ENCODE measurements at regions not wholly inside any gene's neighbourhood (a gene's known extent, or its start where the extent isn't known, plus 50 kb on each side); places are given as distances from the start of the nearest gene placed in this dataset.

DNA sequence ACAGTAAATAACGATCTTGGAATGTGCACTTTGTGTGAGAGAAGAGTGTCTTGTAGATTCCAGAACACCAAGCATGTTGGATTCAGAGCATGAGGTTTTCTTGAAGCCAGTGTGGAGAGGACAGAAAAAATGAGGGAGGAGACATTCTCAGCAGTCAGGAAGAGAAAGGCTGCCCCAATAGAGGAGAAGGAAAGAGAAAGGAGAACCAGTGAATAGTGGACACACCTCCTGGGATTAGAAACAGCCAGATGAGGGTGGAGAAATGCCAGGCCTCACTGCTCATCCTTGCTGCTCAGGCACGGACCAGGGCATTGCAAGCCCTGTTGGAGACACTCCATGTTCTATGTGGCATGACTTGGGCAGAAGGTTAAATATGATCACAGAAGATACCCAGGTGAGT lies 69.0 kb upstream of the KAZN start:
- no peaks in the 10 kb centered on the region for H3K9me3 ChIP-seq (ENCODE audit: control insufficient read depth, low read length)
- H2AFZ ChIP-seq: no peak overlapping the region
- no peak overlapping the region for H3K4me2 ChIP-seq (ENCODE audit: low read length)
- H3K27me3 ChIP-seq (ENCODE audit: control insufficient read depth, insufficient read depth, low read length): no peaks in the 10 kb centered on the region
- H3K4me1 ChIP-seq: no peaks in the 10 kb centered on the region
- H3K27ac ChIP-seq: no peak overlapping the region
- no peak overlapping the region for H3K4me3 ChIP-seq (ENCODE audit: low read depth, low read length)
- TF ChIP-seq, protein P1, sequence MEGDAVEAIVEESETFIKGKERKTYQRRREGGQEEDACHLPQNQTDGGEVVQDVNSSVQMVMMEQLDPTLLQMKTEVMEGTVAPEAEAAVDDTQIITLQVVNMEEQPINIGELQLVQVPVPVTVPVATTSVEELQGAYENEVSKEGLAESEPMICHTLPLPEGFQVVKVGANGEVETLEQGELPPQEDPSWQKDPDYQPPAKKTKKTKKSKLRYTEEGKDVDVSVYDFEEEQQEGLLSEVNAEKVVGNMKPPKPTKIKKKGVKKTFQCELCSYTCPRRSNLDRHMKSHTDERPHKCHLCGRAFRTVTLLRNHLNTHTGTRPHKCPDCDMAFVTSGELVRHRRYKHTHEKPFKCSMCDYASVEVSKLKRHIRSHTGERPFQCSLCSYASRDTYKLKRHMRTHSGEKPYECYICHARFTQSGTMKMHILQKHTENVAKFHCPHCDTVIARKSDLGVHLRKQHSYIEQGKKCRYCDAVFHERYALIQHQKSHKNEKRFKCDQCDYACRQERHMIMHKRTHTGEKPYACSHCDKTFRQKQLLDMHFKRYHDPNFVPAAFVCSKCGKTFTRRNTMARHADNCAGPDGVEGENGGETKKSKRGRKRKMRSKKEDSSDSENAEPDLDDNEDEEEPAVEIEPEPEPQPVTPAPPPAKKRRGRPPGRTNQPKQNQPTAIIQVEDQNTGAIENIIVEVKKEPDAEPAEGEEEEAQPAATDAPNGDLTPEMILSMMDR (IDR thresholded peaks at IDR 0.05): no peak
- no peak overlapping the region for H3K9ac ChIP-seq
- no peaks in the 10 kb centered on the region for H3K79me2 ChIP-seq
- H3K36me3 ChIP-seq (ENCODE audit: control insufficient read depth, insufficient read depth, low read length): no peaks in the 10 kb centered on the region

DNA sequence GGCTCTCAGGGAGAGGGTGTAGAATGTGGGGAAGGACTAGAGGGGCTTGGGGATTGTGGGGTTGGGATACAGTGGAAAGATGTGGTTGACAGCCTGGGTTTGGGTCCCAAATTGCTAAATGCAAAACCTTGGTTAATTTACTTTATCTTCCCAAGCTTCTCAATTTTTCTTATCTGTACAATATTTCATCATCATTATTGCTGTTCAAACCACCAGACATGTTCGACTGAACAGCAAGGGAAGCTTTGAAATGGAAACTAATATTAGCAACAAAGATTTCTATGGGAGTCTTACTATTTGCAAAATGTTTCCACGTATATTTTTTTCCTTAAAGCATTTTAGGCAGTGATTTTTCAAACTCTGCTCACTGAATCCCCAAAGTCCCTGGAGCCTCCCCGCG lies 67.0 kb upstream of the KAZN start:
- no peak overlapping the region for H3K9ac ChIP-seq
- H2AFZ ChIP-seq: no peak overlapping the region
- no peak overlapping the region for H3K27ac ChIP-seq
- H3K4me1 ChIP-seq: no peaks in the 10 kb centered on the region
- no peaks in the 10 kb centered on the region for H3K27me3 ChIP-seq (ENCODE audit: control insufficient read depth, insufficient read depth, low read length)
- H3K36me3 ChIP-seq (ENCODE audit: control insufficient read depth, insufficient read depth, low read length): no peaks in the 10 kb centered on the region
- H3K4me3 ChIP-seq (ENCODE audit: low read depth, low read length): no peak overlapping the region
- H3K9me3 ChIP-seq (ENCODE audit: control insufficient read depth, low read length): no peaks in the 10 kb centered on the region
- no peak overlapping the region for H3K4me2 ChIP-seq (ENCODE audit: low read length)
- TF ChIP-seq, protein P1 (IDR thresholded peaks at IDR 0.05): no peak
- H3K79me2 ChIP-seq: no peaks in the 10 kb centered on the region

DNA sequence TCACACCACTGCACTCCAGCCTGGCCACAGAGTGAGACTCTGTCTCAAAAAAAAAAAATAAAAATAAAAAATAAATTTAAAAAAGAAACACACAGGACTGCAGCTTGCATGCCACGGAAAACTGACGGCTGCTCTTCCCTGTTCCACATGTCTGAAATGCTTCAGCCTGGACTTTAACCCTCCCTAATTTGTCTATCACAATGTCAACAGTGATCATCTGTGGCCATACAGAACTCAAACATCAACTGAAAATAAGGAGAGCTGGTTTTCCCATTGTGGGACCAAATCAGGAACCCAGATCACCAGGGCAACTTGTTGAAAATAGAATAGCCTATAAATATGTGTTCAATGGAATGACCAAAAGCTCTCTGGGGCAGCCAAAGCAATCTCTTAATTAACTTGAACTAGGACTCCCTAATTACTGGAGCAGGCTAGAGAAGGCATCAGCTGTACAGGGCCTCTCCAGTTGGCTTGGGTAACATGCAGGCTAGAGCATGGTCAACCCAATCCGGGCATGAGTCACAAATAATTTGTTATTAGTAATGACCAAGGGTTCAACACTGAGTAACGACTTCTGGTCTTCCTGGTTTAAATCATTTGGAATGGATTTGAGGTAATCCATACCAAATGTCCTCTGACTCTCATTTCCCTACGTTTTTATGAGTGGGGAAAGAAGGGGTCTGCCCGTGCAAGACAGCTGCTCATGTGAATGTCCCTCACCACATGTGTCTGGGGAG lies 62.7 kb upstream of the KAZN start:
- H3K36me3 ChIP-seq (ENCODE audit: control insufficient read depth, insufficient read depth, low read length): no peaks in the 10 kb centered on the region
- no peak overlapping the region for H3K9ac ChIP-seq
- no peak overlapping the region for H3K4me2 ChIP-seq (ENCODE audit: low read length)
- TF ChIP-seq, protein P1 (IDR thresholded peaks at IDR 0.05): no peak
- H3K27me3 ChIP-seq (ENCODE audit: control insufficient read depth, insufficient read depth, low read length): no peaks in the 10 kb centered on the region
- H3K9me3 ChIP-seq (ENCODE audit: control insufficient read depth, low read length): no peaks in the 10 kb centered on the region
- no peak overlapping the region for H2AFZ ChIP-seq
- no peaks in the 10 kb centered on the region for H3K79me2 ChIP-seq
- no peak overlapping the region for H3K27ac ChIP-seq
- no peaks in the 10 kb centered on the region for H3K4me1 ChIP-seq
- H3K4me3 ChIP-seq (ENCODE audit: low read depth, low read length): no peak overlapping the region

DNA sequence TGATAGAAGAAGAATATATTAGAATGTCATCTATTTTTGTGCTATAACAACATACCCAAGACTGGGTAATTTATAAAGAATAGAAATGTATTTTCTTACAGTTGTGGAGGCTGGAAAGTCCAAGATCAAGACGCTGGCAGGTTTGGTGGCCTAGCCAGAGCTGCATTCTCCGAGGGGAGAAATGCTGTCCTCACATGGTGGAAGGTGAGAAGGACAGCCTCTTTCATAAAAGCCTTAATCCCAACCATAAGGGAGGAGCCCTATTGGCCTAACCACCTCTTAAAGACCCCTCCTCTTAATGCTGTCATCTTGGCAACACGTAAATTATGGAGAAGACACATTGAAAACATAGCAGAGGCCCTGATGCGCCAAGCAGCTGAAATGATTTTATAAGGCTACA lies 60.1 kb upstream of the KAZN start:
- Histone ChIP-seq H3K4me2 (ENCODE audit: low read length) (no peak overlapping the region), H2AFZ (no peak overlapping the region), H3K79me2 (no peaks in the 10 kb centered on the region), H3K27me3 (ENCODE audit: control insufficient read depth, insufficient read depth, low read length) (no peaks in the 10 kb centered on the region), H3K36me3 (ENCODE audit: control insufficient read depth, insufficient read depth, low read length) (no peaks in the 10 kb centered on the region), H3K9ac (no peak overlapping the region), H3K27ac (no peak overlapping the region), H3K9me3 (ENCODE audit: control insufficient read depth, low read length) (no peaks in the 10 kb centered on the region), H3K4me1 (no peaks in the 10 kb centered on the region), H3K4me3 (ENCODE audit: low read depth, low read length) (no peak overlapping the region)
- TF ChIP-seq, protein P1 (IDR thresholded peaks at IDR 0.05): no peak

DNA sequence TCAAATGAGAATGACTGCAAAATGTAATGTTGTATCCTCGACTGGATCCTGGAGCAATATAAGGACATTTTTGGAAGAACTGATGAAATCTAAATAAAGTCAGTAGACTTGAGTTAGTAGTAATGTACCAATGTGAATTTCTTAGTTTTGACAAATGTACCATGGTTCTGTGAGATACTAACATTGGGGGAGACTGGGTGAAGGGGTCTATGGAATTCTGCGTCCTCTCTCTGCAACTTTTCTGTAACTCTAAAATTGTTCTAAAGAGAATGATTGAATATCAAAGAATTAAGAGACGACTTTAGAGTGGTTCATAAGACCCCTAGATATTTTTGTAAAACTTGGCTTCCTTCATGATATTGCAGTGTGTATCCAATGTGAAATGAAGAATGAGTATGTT lies 59.2 kb upstream of the KAZN start:
- H3K9ac ChIP-seq: no peak overlapping the region
- TF ChIP-seq, protein P1 (IDR thresholded peaks at IDR 0.05): no peak

More for the DNA sequence above, 59.2 kb upstream of the KAZN start:
- no peaks in the 10 kb centered on the region for H3K36me3 ChIP-seq (ENCODE audit: control insufficient read depth, insufficient read depth, low read length)
- H3K27me3 ChIP-seq (ENCODE audit: control insufficient read depth, insufficient read depth, low read length): no peaks in the 10 kb centered on the region
- no peaks in the 10 kb centered on the region for H3K9me3 ChIP-seq (ENCODE audit: control insufficient read depth, low read length)
- no peak overlapping the region for H2AFZ ChIP-seq
- no peak overlapping the region for H3K27ac ChIP-seq
- no peaks in the 10 kb centered on the region for H3K4me1 ChIP-seq
- no peaks in the 10 kb centered on the region for H3K79me2 ChIP-seq
- no peak overlapping the region for H3K4me3 ChIP-seq (ENCODE audit: low read depth, low read length)
- no peak overlapping the region for H3K4me2 ChIP-seq (ENCODE audit: low read length)

Data from parathyroid adenoma (tissue), 2 donors.